HUES48 (cell line): ENCODE measurements at regions not wholly inside any gene's neighbourhood (a gene's known extent, or its start where the extent isn't known, plus 50 kb on each side); places are given as distances from the start of the nearest gene placed in this dataset.
"Not testable (repeated sequence)": the region's sequence is repeated elsewhere in the genome, so short reads cannot be mapped to it uniquely, and the experiment has no call there.

Experiments used
- H3K27ac ChIP-seq: one replicate; pipeline ENCODE4 v1.7.0; 2013; ENCODE audit warnings: low read depth, low read length, inconsistent platforms
- H3K27me3 ChIP-seq: 2 replicates; pipeline ENCODE4 v1.6.1; 2013; ENCODE audit warnings: mild to moderate bottlenecking, low read length; ENCODE audit not compliant: control insufficient read depth, insufficient read depth
- H3K36me3 ChIP-seq: 2 replicates; pipeline ENCODE4 v1.6.1; 2013; ENCODE audit warnings: low read length; ENCODE audit not compliant: control insufficient read depth, insufficient read depth
- H3K4me1 ChIP-seq: 2 replicates; pipeline ENCODE4 v1.6.1; 2013; ENCODE audit warnings: mild to moderate bottlenecking, low read length; ENCODE audit not compliant: control insufficient read depth, insufficient read depth
- H3K4me3 ChIP-seq: 2 replicates; pipeline ENCODE4 v1.5.1; 2013; ENCODE audit warnings: mild to moderate bottlenecking, low read depth, low read length
- H3K9ac ChIP-seq: 2 replicates; pipeline ENCODE4 v1.6.1; 2013; ENCODE audit warnings: mild to moderate bottlenecking, low read depth, low read length, moderate library complexity
- H3K9me3 ChIP-seq: 2 replicates; pipeline ENCODE4 v1.6.1; 2013; ENCODE audit warnings: low read length; ENCODE audit not compliant: control insufficient read depth, insufficient read depth

- H3K27ac ChIP-seq, H3K9ac ChIP-seq, H3K4me1 ChIP-seq, H3K27me3 ChIP-seq, H3K9me3 ChIP-seq, H3K36me3 ChIP-seq, H3K4me3 ChIP-seq: not testable (repeated sequence)
Measured at GRCh38 chr1:234797216-234797615, 187.2 kb upstream of the IRF2BP2 start.

GRCh38 chr1:234796438-234796792 lies 186.4 kb upstream of the IRF2BP2 start:
- not testable (repeated sequence) for H3K4me1 ChIP-seq, H3K27me3 ChIP-seq, H3K4me3 ChIP-seq, H3K36me3 ChIP-seq, H3K9me3 ChIP-seq, H3K9ac ChIP-seq, H3K27ac ChIP-seq

GRCh38 chr1:234795711-234796437 lies 185.9 kb upstream of the IRF2BP2 start:
- not testable (repeated sequence) for H3K4me1 ChIP-seq, H3K27ac ChIP-seq, H3K4me3 ChIP-seq, H3K9ac ChIP-seq, H3K9me3 ChIP-seq, H3K27me3 ChIP-seq, H3K36me3 ChIP-seq

- H3K9me3 ChIP-seq, H3K36me3 ChIP-seq, H3K27ac ChIP-seq, H3K9ac ChIP-seq, H3K4me1 ChIP-seq, H3K27me3 ChIP-seq, H3K4me3 ChIP-seq: not testable (repeated sequence)
Measured at GRCh38 chr1:234795007-234795406, 185.0 kb upstream of the IRF2BP2 start.

GRCh38 chr1:234794452-234794851 lies 184.5 kb upstream of the IRF2BP2 start:
- not testable (repeated sequence) for H3K27ac ChIP-seq, H3K4me3 ChIP-seq, H3K4me1 ChIP-seq, H3K9me3 ChIP-seq, H3K27me3 ChIP-seq, H3K36me3 ChIP-seq, H3K9ac ChIP-seq

- H3K4me3 ChIP-seq, H3K9me3 ChIP-seq: not testable (repeated sequence)
Measured at GRCh38 chr1:234793924-234794323, 183.9 kb upstream of the IRF2BP2 start.

GRCh38 chr1:234792221-234792864 lies 182.4 kb upstream of the IRF2BP2 start:
- H3K27me3 ChIP-seq, H3K4me3 ChIP-seq, H3K9me3 ChIP-seq, H3K27ac ChIP-seq, H3K9ac ChIP-seq, H3K4me1 ChIP-seq, H3K36me3 ChIP-seq: not testable (repeated sequence)

More at GRCh38 chr1:234793924-234794323, 183.9 kb upstream of the IRF2BP2 start:
- H3K27ac ChIP-seq, H3K36me3 ChIP-seq, H3K9ac ChIP-seq, H3K27me3 ChIP-seq, H3K4me1 ChIP-seq: not testable (repeated sequence)

GRCh38 chr1:234791615-234792014 lies 181.6 kb upstream of the IRF2BP2 start:
- H3K4me3 ChIP-seq, H3K27ac ChIP-seq, H3K4me1 ChIP-seq, H3K36me3 ChIP-seq, H3K9ac ChIP-seq, H3K9me3 ChIP-seq, H3K27me3 ChIP-seq: not testable (repeated sequence)

- not testable (repeated sequence) for H3K27me3 ChIP-seq, H3K27ac ChIP-seq, H3K4me1 ChIP-seq, H3K4me3 ChIP-seq, H3K9me3 ChIP-seq, H3K9ac ChIP-seq, H3K36me3 ChIP-seq
Measured at GRCh38 chr1:234790333-234790732, 180.4 kb upstream of the IRF2BP2 start.

- not testable (repeated sequence) for H3K27ac ChIP-seq, H3K9ac ChIP-seq, H3K27me3 ChIP-seq, H3K4me1 ChIP-seq, H3K4me3 ChIP-seq, H3K36me3 ChIP-seq, H3K9me3 ChIP-seq
Measured at GRCh38 chr1:234787011-234787584, 177.1 kb upstream of the IRF2BP2 start.

GRCh38 chr1:234785922-234786321 lies 175.9 kb upstream of the IRF2BP2 start:
- not testable (repeated sequence) for H3K4me1 ChIP-seq, H3K27me3 ChIP-seq, H3K9me3 ChIP-seq, H3K36me3 ChIP-seq, H3K4me3 ChIP-seq, H3K27ac ChIP-seq, H3K9ac ChIP-seq
